ENCODE measurements at regions not wholly inside any gene's neighbourhood (a gene's known extent, or its start where the extent isn't known, plus 50 kb on each side); places are given as distances from the start of the nearest gene placed in this dataset.

DNA sequence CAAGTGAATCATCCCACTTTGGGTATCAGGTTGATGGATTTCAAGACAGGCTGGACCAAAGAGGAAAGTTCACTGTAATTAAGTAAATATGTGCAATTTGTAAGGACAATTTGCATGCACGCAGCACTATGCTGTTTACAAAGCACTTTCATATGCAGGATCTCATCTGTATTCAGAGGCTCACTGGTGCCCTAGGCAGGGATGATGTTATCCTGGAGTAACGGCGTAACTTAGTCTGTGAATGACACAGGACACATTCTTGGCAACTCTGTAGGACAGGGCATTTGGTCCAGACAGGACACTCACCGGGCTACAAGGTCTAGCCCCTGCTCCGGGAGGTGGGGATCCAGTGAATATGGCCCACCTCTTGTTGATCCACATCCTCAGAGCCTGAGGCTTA is 365.4 kb upstream of the DUSP10 start:
- intact Hi-C loops (cut with DNase I): no loop called here
- Histone ChIP-seq H3K9me3 (no peaks in the 10 kb centered on the region), H3K27ac (no peak overlapping the region), H3K36me3 (no peaks in the 10 kb centered on the region), H3K4me1 (no peaks in the 10 kb centered on the region), H3K27me3 (no peaks in the 10 kb centered on the region), H3K4me3 (replicated peaks in 1 of 3) (no peak overlapping the region)
- DNase-seq: no peak
- TF ChIP-seq CTCF (IDR thresholded peaks at IDR 0.05) (no peak), POLR2A (IDR thresholded peaks at IDR 0.05) (no peak)
- WGBS, 2 donors: 86 to 89% methylated on average over 5 of the region's 5 CpGs

GRCh38 chr1:222106377-222106776 is 364.5 kb upstream of the DUSP10 start:
- H3K4me3 ChIP-seq (replicated peaks in 1 of 3): no peak overlapping the region
- 24 to 33% methylated on average over 5 of the region's 5 CpGs for WGBS, 2 donors
- no peaks in the 10 kb centered on the region for H3K9me3 ChIP-seq
- no peaks in the 10 kb centered on the region for H3K27me3 ChIP-seq
- H3K27ac ChIP-seq: no peak overlapping the region
- no peaks in the 10 kb centered on the region for H3K4me1 ChIP-seq
- peak; percentile 56 to 59 for DNase-seq
- no peaks in the 10 kb centered on the region for H3K36me3 ChIP-seq
- intact Hi-C loops (cut with DNase I): no loop called here
- TF ChIP-seq CTCF (IDR thresholded peaks at IDR 0.05): peak in 1 of 6 experiments; percentile 5
- no peak for TF ChIP-seq POLR2A (IDR thresholded peaks at IDR 0.05)

- Histone ChIP-seq H3K27me3 (no peaks in the 10 kb centered on the region), H3K4me3 (replicated peaks in 1 of 3) (no peak overlapping the region), H3K27ac (no peak overlapping the region), H3K36me3 (no peaks in the 10 kb centered on the region), H3K9me3 (no peaks in the 10 kb centered on the region), H3K4me1 (no peaks in the 10 kb centered on the region)
- DNase-seq: no peak
- intact Hi-C loops (cut with DNase I): no loop called here
- 96 to 97% methylated on average over 4 of the region's 4 CpGs for WGBS, 2 donors
- TF ChIP-seq POLR2A (IDR thresholded peaks at IDR 0.05): no peak
- no peak for TF ChIP-seq CTCF (IDR thresholded peaks at IDR 0.05)
These were observed 364.0 kb upstream of the DUSP10 start for GRCh38 chr1:222105861-222106260.

- H3K27me3 ChIP-seq: no peaks in the 10 kb centered on the region
- H3K27ac ChIP-seq: no peak overlapping the region
- WGBS, 2 donors: 75 to 100% methylated on average over 1 of the region's 1 CpG
- DNase-seq: no peak
- H3K36me3 ChIP-seq: no peaks in the 10 kb centered on the region
- H3K4me1 ChIP-seq: no peaks in the 10 kb centered on the region
- H3K9me3 ChIP-seq: no peaks in the 10 kb centered on the region
- H3K4me3 ChIP-seq (replicated peaks in 1 of 3): no peak overlapping the region
- intact Hi-C loops (cut with DNase I): no loop called here
- TF ChIP-seq CTCF (IDR thresholded peaks at IDR 0.05) (no peak), POLR2A (IDR thresholded peaks at IDR 0.05) (no peak)
These were observed 363.5 kb upstream of the DUSP10 start for GRCh38 chr1:222105393-222105737.

GRCh38 chr1:222104694-222105392 is 363.0 kb upstream of the DUSP10 start:
- Histone ChIP-seq H3K27ac (no peak overlapping the region), H3K9me3 (no peaks in the 10 kb centered on the region), H3K4me1 (no peaks in the 10 kb centered on the region), H3K4me3 (replicated peaks in 1 of 3) (no peak overlapping the region), H3K36me3 (no peaks in the 10 kb centered on the region), H3K27me3 (no peaks in the 10 kb centered on the region)
- TF ChIP-seq POLR2A (IDR thresholded peaks at IDR 0.05): no peak
- TF ChIP-seq CTCF (IDR thresholded peaks at IDR 0.05): no peak
- intact Hi-C loops (cut with DNase I): no loop called here
- no peak for DNase-seq
- 49 to 56% methylated on average over 6 of the region's 6 CpGs for WGBS, 2 donors
